ENCODE measurements at regions not wholly inside any gene's neighbourhood (a gene's known extent, or its start where the extent isn't known, plus 50 kb on each side); places are given as distances from the start of the nearest gene placed in this dataset.

GRCh38 chr6:5898102-5898501 lies 108.6 kb downstream of the NRN1 start:
- Mint-ChIP-seq H3K4me3 (no peak overlapping the region), H3K27me3 (no peaks in the 10 kb centered on the region), H3K27ac (no peak overlapping the region), H3K4me1 (no peaks in the 10 kb centered on the region), H3K9me3 (no peaks in the 10 kb centered on the region), H3K36me3 (peaks cover 0 to 4% of the 10 kb centered on the region in 2 donors)
- ChIA-PET POLR2A (ENCODE audit: partially characterized antibody) (no interaction called here), CTCF (ENCODE audit: partially characterized antibody) (interaction anchor here (1.0 kb wide), 1 partner anchor 10 kb away, joined by 3 read pairs; no protein-coding TSS in a partner anchor)
- intact Hi-C loops (cut with micrococcal nuclease), result no loop called here
- no peaks in the 10 kb centered on the region for H3K36me3 ChIP-seq (ENCODE audit: insufficient read depth, low read length)
- H3K27ac ChIP-seq (ENCODE audit: low read depth, low read length), result no peak overlapping the region
- no peaks in the 10 kb centered on the region for H3K9me3 ChIP-seq (ENCODE audit: control insufficient read depth in 1 of 2, low read length in 2 of 2)
- no peak for DNase-seq
- no peak overlapping the region for H3K4me3 ChIP-seq (ENCODE audit: low read length in 2 of 2)
- no peaks in the 10 kb centered on the region for H3K27me3 ChIP-seq (ENCODE audit: insufficient read depth, low read length)
- peaks cover 2% of the 10 kb centered on the region for H3K4me1 ChIP-seq (ENCODE audit: insufficient read depth, low read length)

- Mint-ChIP-seq H3K27ac (no peak overlapping the region), H3K27me3 (no peaks in the 10 kb centered on the region), H3K4me1 (peaks cover 2 to 9% (median 7%) of the 10 kb centered on the region in 4 donors), H3K36me3 (peaks cover 0 to 4% of the 10 kb centered on the region in 2 donors), H3K9me3 (peaks cover 0 to 2% (median 0%) of the 10 kb centered on the region in 8 donors), H3K4me3 (no peak overlapping the region)
- POLR2A ChIA-PET (ENCODE audit: partially characterized antibody), result interaction anchor here (0.9 kb wide), 1 partner anchor 30 kb away, joined by 3 read pairs; no protein-coding TSS in a partner anchor
- no peak for DNase-seq
- peaks cover 10% of the 10 kb centered on the region for H3K4me1 ChIP-seq (ENCODE audit: insufficient read depth, low read length)
- no peak overlapping the region for H3K27ac ChIP-seq (ENCODE audit: low read depth, low read length)
- H3K9me3 ChIP-seq (ENCODE audit: control insufficient read depth in 1 of 2, low read length in 2 of 2), result no peaks in the 10 kb centered on the region
- no peaks in the 10 kb centered on the region for H3K36me3 ChIP-seq (ENCODE audit: insufficient read depth, low read length)
- CTCF ChIA-PET (ENCODE audit: partially characterized antibody), result no interaction called here
- intact Hi-C loops (cut with micrococcal nuclease), result no loop called here
- no peaks in the 10 kb centered on the region for H3K27me3 ChIP-seq (ENCODE audit: insufficient read depth, low read length)
- no peak overlapping the region for H3K4me3 ChIP-seq (ENCODE audit: low read length in 2 of 2)
These were observed 110.1 kb downstream of the NRN1 start for GRCh38 chr6:5896476-5897200.

DNA sequence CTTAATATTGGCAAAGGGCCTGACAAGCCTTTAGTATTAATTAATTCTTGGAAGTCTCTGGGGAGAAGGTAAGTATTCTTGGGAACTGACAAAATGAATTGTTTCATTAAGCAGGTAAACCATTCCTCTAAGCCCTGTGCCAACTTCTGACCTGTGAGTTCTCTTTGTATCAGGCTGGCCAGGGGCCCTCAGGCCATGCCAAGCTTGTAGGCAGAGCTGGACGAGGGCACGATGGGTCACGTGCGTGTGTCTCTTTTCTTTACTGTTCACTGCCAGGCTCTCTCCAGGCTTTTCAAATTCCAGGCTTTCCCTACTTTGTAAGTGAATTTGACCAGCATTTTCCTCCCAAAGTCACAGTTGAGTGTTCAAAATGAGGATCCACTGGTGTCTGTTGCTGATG lies 112.4 kb downstream of the NRN1 start:
- ChIA-PET POLR2A (ENCODE audit: partially characterized antibody) (no interaction called here), CTCF (ENCODE audit: partially characterized antibody) (no interaction called here)
- Mint-ChIP-seq H3K9me3 (peaks cover 0 to 2% (median 0%) of the 10 kb centered on the region in 8 donors), H3K27ac (no peak overlapping the region), H3K4me1 (peaks cover 2 to 9% (median 7%) of the 10 kb centered on the region in 4 donors), H3K4me3 (no peak overlapping the region), H3K36me3 (peaks cover 0 to 4% of the 10 kb centered on the region in 2 donors), H3K27me3 (no peaks in the 10 kb centered on the region)
- intact Hi-C loops (cut with micrococcal nuclease), result loop anchor here (5.0 kb wide), 1 partner anchor 82 kb away; no protein-coding TSS in a partner anchor
- no peak for DNase-seq
- H3K27me3 ChIP-seq (ENCODE audit: insufficient read depth, low read length), result no peaks in the 10 kb centered on the region
- H3K4me1 ChIP-seq (ENCODE audit: insufficient read depth, low read length), result peaks cover 10% of the 10 kb centered on the region
- no peak overlapping the region for H3K4me3 ChIP-seq (ENCODE audit: low read length in 2 of 2)
- no peaks in the 10 kb centered on the region for H3K36me3 ChIP-seq (ENCODE audit: insufficient read depth, low read length)
- H3K27ac ChIP-seq (ENCODE audit: low read depth, low read length), result no peak overlapping the region
- no peaks in the 10 kb centered on the region for H3K9me3 ChIP-seq (ENCODE audit: control insufficient read depth in 1 of 2, low read length in 2 of 2)

- POLR2A ChIA-PET (ENCODE audit: partially characterized antibody), result interaction anchor here (2.1 kb wide), 1 partner anchor 422 kb away, joined by 6 read pairs; no protein-coding TSS in a partner anchor
- no peak for DNase-seq
- H3K9me3 Mint-ChIP-seq, result peaks cover 0 to 2% (median 0%) of the 10 kb centered on the region in 8 donors
- H3K27me3 Mint-ChIP-seq, result no peaks in the 10 kb centered on the region
- Histone ChIP-seq H3K27ac (ENCODE audit: low read depth, low read length) (no peak overlapping the region), H3K4me1 (ENCODE audit: insufficient read depth, low read length) (peaks cover 10% of the 10 kb centered on the region), H3K36me3 (ENCODE audit: insufficient read depth, low read length) (no peaks in the 10 kb centered on the region), H3K27me3 (ENCODE audit: insufficient read depth, low read length) (no peaks in the 10 kb centered on the region), H3K4me3 (ENCODE audit: low read length in 2 of 2) (no peak overlapping the region), H3K9me3 (ENCODE audit: control insufficient read depth in 1 of 2, low read length in 2 of 2) (no peaks in the 10 kb centered on the region)
- H3K4me1 Mint-ChIP-seq, result peaks cover 2 to 9% (median 7%) of the 10 kb centered on the region in 4 donors
- H3K4me3 Mint-ChIP-seq, result peak overlapping the region in 1 of 8 donors; percentile 17
- peaks cover 0 to 4% of the 10 kb centered on the region in 2 donors for H3K36me3 Mint-ChIP-seq
- CTCF ChIA-PET (ENCODE audit: partially characterized antibody), result interaction anchor here (1.7 kb wide), 1 partner anchor 422 kb away, joined by 8 read pairs; no protein-coding TSS in a partner anchor
- intact Hi-C loops (cut with micrococcal nuclease), result loop anchor here (5.0 kb wide), 1 partner anchor 81 kb away; no protein-coding TSS in a partner anchor
- H3K27ac Mint-ChIP-seq, result peak overlapping the region in 1 of 7 donors; percentile 36
These were observed 113.4 kb downstream of the NRN1 start for GRCh38 chr6:5893295-5893694.

DNA sequence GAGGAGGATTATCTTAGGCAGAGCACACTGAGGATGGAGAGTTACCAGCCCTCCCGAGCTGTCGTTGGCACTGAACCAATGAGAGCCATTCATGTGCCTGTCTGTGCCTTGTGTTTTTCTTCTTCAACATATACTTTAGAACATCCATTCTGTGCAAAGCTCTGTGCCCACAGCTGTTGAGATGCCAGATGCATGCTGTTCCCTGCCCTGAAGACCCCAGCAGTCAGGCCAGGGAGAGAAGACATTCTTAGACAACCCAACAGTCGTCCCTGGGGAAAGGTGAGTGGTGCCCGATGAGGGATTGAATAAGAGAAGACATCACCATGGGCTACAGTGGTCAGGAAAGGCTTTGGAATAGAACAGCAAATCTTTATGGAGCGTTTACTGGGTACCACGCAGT lies 114.1 kb downstream of the NRN1 start:
- Histone ChIP-seq H3K27me3 (ENCODE audit: insufficient read depth, low read length) (no peaks in the 10 kb centered on the region), H3K4me3 (ENCODE audit: low read length in 2 of 2) (peak overlapping the region in 1 of 2 donors; percentile 24), H3K27ac (ENCODE audit: low read depth, low read length) (no peak overlapping the region), H3K4me1 (ENCODE audit: insufficient read depth, low read length) (peaks cover 10% of the 10 kb centered on the region), H3K36me3 (ENCODE audit: insufficient read depth, low read length) (no peaks in the 10 kb centered on the region), H3K9me3 (ENCODE audit: control insufficient read depth in 1 of 2, low read length in 2 of 2) (no peaks in the 10 kb centered on the region)
- CTCF ChIA-PET (ENCODE audit: partially characterized antibody), result interaction anchor here (0.8 to 1.7 kb wide), 5 partner anchors 27 to 423 kb away, joined by 3 to 8 read pairs (median 5); no protein-coding TSS in a partner anchor
- Mint-ChIP-seq H3K9me3 (peaks cover 0 to 2% (median 0%) of the 10 kb centered on the region in 8 donors), H3K27me3 (no peaks in the 10 kb centered on the region), H3K4me1 (peaks cover 2 to 9% (median 7%) of the 10 kb centered on the region in 4 donors), H3K36me3 (peaks cover 0 to 4% of the 10 kb centered on the region in 2 donors), H3K27ac (peak overlapping the region; percentile 12 to 96 (median 90)), H3K4me3 (peak overlapping the region in 7 of 8 donors; percentile 90 to 94 (median 92))
- POLR2A ChIA-PET (ENCODE audit: partially characterized antibody), result interaction anchor here (1.0 to 2.1 kb wide), 5 partner anchors 23 to 421 kb away, joined by 3 to 11 read pairs (median 6); no protein-coding TSS in a partner anchor
- intact Hi-C loops (cut with micrococcal nuclease), result loop anchor here (5.0 kb wide), 1 partner anchor 80 kb away; no protein-coding TSS in a partner anchor
- DNase-seq, result no peak

- no peaks in the 10 kb centered on the region for H3K36me3 Mint-ChIP-seq
- peaks cover 6 to 10% (median 8%) of the 10 kb centered on the region in 4 donors for H3K4me1 Mint-ChIP-seq
- no peaks in the 10 kb centered on the region for H3K27me3 Mint-ChIP-seq
- DNase-seq, result no peak
- H3K27ac Mint-ChIP-seq, result no peak overlapping the region
- Histone ChIP-seq H3K4me1 (ENCODE audit: insufficient read depth, low read length) (peaks cover 9% of the 10 kb centered on the region), H3K27me3 (ENCODE audit: insufficient read depth, low read length) (no peaks in the 10 kb centered on the region), H3K4me3 (ENCODE audit: low read length in 2 of 2) (no peak overlapping the region), H3K9me3 (ENCODE audit: control insufficient read depth in 1 of 2, low read length in 2 of 2) (no peaks in the 10 kb centered on the region), H3K36me3 (ENCODE audit: insufficient read depth, low read length) (no peaks in the 10 kb centered on the region), H3K27ac (ENCODE audit: low read depth, low read length) (no peak overlapping the region)
- no peaks in the 10 kb centered on the region for H3K9me3 Mint-ChIP-seq
- H3K4me3 Mint-ChIP-seq, result no peak overlapping the region
- ChIA-PET CTCF (ENCODE audit: partially characterized antibody) (no interaction called here), POLR2A (ENCODE audit: partially characterized antibody) (no interaction called here)
- intact Hi-C loops (cut with micrococcal nuclease), result no loop called here
These were observed 127.9 kb downstream of the NRN1 start for GRCh38 chr6:5878792-5879191.

DNA sequence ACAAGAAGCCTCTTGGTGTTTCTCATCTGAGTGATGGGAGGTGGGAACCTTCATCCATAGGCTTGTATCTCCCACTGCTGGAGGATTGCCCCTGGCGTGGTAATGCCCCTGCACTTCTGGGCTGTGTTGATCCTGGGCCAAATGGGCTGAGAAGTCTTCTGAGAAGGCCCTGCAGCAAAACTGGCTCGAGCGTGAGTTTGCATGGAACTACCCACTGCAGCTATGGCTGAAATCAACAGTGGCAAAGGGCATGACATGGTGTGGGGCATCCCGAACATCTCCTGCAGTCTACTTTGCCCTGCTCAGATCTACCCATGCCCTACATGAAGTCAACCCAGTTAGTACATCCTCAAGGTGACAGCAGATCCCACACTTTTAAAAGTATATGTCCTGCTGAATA lies 130.6 kb downstream of the NRN1 start:
- intact Hi-C loops (cut with micrococcal nuclease), result no loop called here
- Mint-ChIP-seq H3K4me3 (no peak overlapping the region), H3K9me3 (peaks cover 0 to 13% (median 8%) of the 10 kb centered on the region in 8 donors), H3K27ac (no peak overlapping the region), H3K4me1 (peaks cover 9 to 16% (median 12%) of the 10 kb centered on the region in 4 donors), H3K27me3 (no peaks in the 10 kb centered on the region), H3K36me3 (peaks cover 4 to 5% of the 10 kb centered on the region in 2 donors)
- ChIA-PET POLR2A (ENCODE audit: partially characterized antibody) (interaction anchor here (1.2 kb wide), 1 partner anchor 9 kb away, joined by 4 read pairs; no protein-coding TSS in a partner anchor), CTCF (ENCODE audit: partially characterized antibody) (interaction anchor here (1.9 kb wide), 1 partner anchor 405 kb away, joined by 9 read pairs; no protein-coding TSS in a partner anchor)
- Histone ChIP-seq H3K4me1 (ENCODE audit: insufficient read depth, low read length) (peaks cover 9% of the 10 kb centered on the region), H3K27ac (ENCODE audit: low read depth, low read length) (no peak overlapping the region), H3K9me3 (ENCODE audit: control insufficient read depth in 1 of 2, low read length in 2 of 2) (no peaks in the 10 kb centered on the region), H3K36me3 (ENCODE audit: insufficient read depth, low read length) (no peaks in the 10 kb centered on the region), H3K27me3 (ENCODE audit: insufficient read depth, low read length) (no peaks in the 10 kb centered on the region), H3K4me3 (ENCODE audit: low read length in 2 of 2) (no peak overlapping the region)
- no peak for DNase-seq

Measured in CD4-positive, alpha-beta memory T cell (primary cell).